ENCODE measurements at regions not wholly inside any gene's neighbourhood (a gene's known extent, or its start where the extent isn't known, plus 50 kb on each side); places are given as distances from the start of the nearest gene placed in this dataset.

DNA sequence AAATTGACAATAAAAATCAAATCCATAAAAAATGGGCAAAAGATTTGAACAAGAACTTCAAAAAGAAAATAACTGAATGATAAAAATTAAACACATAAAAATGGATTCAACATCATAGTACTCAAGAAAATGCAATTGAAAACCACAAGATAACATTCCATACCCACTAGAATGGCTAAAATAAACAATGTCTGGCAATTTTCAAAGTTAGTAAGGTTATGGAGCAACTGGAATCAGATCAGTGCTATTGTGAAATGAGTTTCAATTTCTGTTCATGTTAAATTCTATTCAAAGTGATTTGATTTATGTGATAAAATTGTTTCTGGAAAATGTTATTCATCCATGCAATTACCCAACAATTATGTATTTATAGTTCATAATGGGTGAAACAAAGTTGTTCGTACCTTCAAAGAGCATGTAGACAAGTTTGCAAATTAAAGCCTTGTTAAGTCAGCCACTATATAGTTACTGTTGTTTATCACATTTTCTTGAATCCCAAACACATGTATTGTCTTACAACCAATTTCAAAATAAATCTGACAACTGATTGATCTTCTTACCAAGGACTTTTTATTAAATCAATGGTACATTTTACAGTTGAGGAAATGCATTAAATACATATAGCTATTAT, 151.5 kb upstream of the CENPW start:
- H3K36me3 Mint-ChIP-seq (ENCODE audit: insufficient read depth) = peaks cover 5% of the 10 kb centered on the region
- H3K27ac Mint-ChIP-seq = no peak overlapping the region
- H3K4me3 Mint-ChIP-seq (ENCODE audit: low read depth) = no peak overlapping the region
- no peak for DNase-seq (ENCODE audit: low spot score, unreplicated experiment)
- H3K4me1 Mint-ChIP-seq (ENCODE audit: low read depth) = peaks cover under 1% of the 10 kb centered on the region
- TF ChIP-seq, protein P1, sequence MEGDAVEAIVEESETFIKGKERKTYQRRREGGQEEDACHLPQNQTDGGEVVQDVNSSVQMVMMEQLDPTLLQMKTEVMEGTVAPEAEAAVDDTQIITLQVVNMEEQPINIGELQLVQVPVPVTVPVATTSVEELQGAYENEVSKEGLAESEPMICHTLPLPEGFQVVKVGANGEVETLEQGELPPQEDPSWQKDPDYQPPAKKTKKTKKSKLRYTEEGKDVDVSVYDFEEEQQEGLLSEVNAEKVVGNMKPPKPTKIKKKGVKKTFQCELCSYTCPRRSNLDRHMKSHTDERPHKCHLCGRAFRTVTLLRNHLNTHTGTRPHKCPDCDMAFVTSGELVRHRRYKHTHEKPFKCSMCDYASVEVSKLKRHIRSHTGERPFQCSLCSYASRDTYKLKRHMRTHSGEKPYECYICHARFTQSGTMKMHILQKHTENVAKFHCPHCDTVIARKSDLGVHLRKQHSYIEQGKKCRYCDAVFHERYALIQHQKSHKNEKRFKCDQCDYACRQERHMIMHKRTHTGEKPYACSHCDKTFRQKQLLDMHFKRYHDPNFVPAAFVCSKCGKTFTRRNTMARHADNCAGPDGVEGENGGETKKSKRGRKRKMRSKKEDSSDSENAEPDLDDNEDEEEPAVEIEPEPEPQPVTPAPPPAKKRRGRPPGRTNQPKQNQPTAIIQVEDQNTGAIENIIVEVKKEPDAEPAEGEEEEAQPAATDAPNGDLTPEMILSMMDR (IDR thresholded peaks at IDR 0.05; ENCODE audit: unreplicated experiment) = no peak
- peaks cover 9% of the 10 kb centered on the region for H3K9me3 Mint-ChIP-seq (ENCODE audit: low read depth)
- no peaks in the 10 kb centered on the region for H3K27me3 Mint-ChIP-seq

DNA sequence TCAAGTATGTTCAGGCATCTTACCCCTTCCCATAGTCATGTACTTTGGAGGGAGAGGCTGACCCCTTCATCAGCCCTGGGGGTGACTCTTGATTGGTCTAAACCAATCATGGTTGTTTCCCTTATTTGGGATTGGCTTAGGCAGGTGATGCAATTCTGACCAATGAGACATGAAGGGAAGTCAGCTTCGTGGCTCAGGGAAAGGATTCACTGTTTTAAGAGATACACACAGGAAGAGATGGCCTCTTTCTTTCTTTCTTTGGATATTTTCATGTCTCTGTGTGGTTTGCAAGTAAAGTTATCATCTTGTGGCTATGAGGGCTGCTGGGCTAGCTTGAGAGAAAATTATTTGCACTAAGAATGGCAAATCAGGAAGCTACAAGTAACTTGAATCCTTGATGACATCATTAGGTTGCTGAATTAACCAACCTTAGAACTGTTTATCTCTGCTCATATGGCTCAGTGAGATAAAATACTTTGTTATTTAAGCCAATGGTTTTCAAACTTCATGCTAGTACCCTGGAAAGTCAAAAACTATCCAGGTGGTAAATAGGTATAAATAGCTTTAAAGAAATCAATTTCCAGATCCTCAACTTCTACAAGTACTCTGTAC, 144.2 kb upstream of the CENPW start:
- Mint-ChIP-seq H3K4me3 (ENCODE audit: low read depth) (no peak overlapping the region), H3K27me3 (no peaks in the 10 kb centered on the region), H3K36me3 (ENCODE audit: insufficient read depth) (peaks cover 5% of the 10 kb centered on the region), H3K27ac (no peak overlapping the region), H3K9me3 (ENCODE audit: low read depth) (peaks cover 9% of the 10 kb centered on the region), H3K4me1 (ENCODE audit: low read depth) (peaks cover 5% of the 10 kb centered on the region)
- no peak for DNase-seq (ENCODE audit: low spot score, unreplicated experiment)
- TF ChIP-seq, protein P1 (IDR thresholded peaks at IDR 0.05; ENCODE audit: unreplicated experiment) = no peak

DNA sequence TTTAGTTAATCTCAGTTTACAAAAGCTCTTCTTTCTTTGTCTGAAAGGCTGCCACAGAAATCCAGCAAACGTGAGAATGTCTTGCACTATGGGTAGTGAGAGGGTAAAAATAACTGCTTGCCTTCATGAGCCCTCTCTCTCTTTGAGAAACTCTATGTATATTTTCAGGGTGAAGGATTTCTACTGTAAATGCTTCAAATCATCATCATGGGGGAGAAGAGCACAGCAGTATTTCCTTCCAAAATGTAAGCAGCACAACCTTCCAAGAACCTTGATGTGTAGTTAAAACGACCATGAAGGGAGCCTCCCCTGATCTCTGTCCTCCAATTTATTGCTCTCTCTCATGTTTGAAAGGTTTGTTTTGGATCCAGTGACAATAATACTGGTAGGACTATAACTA, 141.3 kb upstream of the CENPW start:
- no peak overlapping the region for H3K4me3 Mint-ChIP-seq (ENCODE audit: low read depth)
- H3K36me3 Mint-ChIP-seq (ENCODE audit: insufficient read depth) = no peaks in the 10 kb centered on the region
- TF ChIP-seq, protein P1 (IDR thresholded peaks at IDR 0.05; ENCODE audit: unreplicated experiment) = no peak
- no peaks in the 10 kb centered on the region for H3K9me3 Mint-ChIP-seq (ENCODE audit: low read depth)
- H3K4me1 Mint-ChIP-seq (ENCODE audit: low read depth) = peaks cover 5% of the 10 kb centered on the region
- H3K27me3 Mint-ChIP-seq = no peaks in the 10 kb centered on the region
- no peak for DNase-seq (ENCODE audit: low spot score, unreplicated experiment)
- no peak overlapping the region for H3K27ac Mint-ChIP-seq

DNA sequence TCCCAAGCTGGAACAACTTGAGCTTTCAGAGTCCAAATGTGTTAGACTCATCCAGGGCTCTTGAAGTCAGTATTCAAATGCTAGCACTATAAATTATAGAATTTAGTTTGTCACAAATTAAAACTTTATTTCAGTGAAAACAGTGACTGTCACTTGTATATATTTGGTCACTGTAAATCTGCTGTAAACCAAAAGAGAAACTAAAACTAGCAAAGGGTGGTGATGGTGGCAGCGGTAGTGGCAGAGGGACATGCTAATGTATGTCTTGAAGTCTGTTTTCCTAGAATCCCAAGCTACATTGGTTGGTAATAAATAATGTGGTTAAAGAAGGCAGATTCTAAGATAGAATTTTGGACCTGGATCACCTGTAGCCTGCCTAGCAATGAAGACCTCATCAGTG, 140.4 kb upstream of the CENPW start:
- no peak for DNase-seq (ENCODE audit: low spot score, unreplicated experiment)
- H3K4me1 Mint-ChIP-seq (ENCODE audit: low read depth) = peaks cover 5% of the 10 kb centered on the region
- H3K27me3 Mint-ChIP-seq = no peaks in the 10 kb centered on the region
- no peak overlapping the region for H3K27ac Mint-ChIP-seq
- H3K36me3 Mint-ChIP-seq (ENCODE audit: insufficient read depth) = no peaks in the 10 kb centered on the region
- H3K9me3 Mint-ChIP-seq (ENCODE audit: low read depth) = no peaks in the 10 kb centered on the region
- H3K4me3 Mint-ChIP-seq (ENCODE audit: low read depth) = no peak overlapping the region
- TF ChIP-seq, protein P1 (IDR thresholded peaks at IDR 0.05; ENCODE audit: unreplicated experiment) = no peak

DNA sequence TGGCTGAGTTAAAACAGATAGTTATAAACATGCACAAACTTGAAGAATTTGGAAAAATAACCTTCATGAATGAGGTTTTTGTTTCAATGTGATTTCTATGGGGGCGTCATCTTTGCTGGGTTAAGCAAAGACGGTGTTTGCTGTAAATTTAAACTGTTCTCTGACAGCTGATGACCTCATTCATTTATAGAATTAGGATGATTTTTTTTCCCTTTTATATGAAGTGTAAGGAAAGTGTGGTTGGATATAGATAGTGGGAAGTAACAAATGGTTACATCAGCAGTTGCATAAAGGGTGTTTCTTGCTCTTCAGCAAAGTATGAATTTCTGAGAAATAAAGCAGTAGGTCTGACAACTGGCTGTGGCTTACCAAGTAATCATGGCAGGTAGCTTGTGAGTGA, 137.2 kb upstream of the CENPW start:
- TF ChIP-seq, protein P1 (IDR thresholded peaks at IDR 0.05; ENCODE audit: unreplicated experiment) = no peak
- Mint-ChIP-seq H3K27me3 (no peaks in the 10 kb centered on the region), H3K4me3 (ENCODE audit: low read depth) (no peak overlapping the region), H3K36me3 (ENCODE audit: insufficient read depth) (no peaks in the 10 kb centered on the region), H3K4me1 (ENCODE audit: low read depth) (no peaks in the 10 kb centered on the region), H3K27ac (no peak overlapping the region), H3K9me3 (ENCODE audit: low read depth) (no peaks in the 10 kb centered on the region)
- no peak for DNase-seq (ENCODE audit: low spot score, unreplicated experiment)

All from progenitor cell of endocrine pancreas (in vitro differentiated cells).